ENCODE measurements at regions not wholly inside any gene's neighbourhood (a gene's known extent, or its start where the extent isn't known, plus 50 kb on each side); places are given as distances from the start of the nearest gene placed in this dataset.
A peak's percentile ranks its signal among the peaks of the same experiment; 100 is the strongest.
"Not testable (repeated sequence)": the region's sequence is repeated elsewhere in the genome, so short reads cannot be mapped to it uniquely, and the experiment has no call there.

GRCh38 chr4:81375745-81376144, 96.0 kb downstream of the RASGEF1B start:
- DNase-seq: no peak

GRCh38 chr4:81369886-81370285, 101.8 kb downstream of the RASGEF1B start:
- DNase-seq: no peak

DNA sequence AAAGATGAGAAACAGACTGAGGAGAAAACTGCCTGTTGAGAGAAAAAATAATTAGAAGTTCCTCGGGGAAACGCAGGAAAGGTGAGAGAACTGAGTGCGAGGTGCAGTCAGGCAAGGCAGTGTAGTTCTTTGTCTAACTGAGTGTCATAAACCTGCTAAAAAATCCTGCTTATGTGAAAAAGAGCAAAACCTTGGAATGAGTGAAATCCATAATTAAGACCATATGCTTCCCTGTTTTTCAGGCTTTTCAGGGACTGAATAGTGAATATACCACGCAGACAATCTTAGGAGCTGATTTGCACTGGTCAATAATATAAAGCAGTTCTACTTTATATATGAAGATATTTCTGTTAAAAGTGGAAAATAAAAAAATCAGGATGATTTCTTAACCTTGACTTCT, 104.9 kb downstream of the RASGEF1B start:
- DNase-seq: no peak

DNA sequence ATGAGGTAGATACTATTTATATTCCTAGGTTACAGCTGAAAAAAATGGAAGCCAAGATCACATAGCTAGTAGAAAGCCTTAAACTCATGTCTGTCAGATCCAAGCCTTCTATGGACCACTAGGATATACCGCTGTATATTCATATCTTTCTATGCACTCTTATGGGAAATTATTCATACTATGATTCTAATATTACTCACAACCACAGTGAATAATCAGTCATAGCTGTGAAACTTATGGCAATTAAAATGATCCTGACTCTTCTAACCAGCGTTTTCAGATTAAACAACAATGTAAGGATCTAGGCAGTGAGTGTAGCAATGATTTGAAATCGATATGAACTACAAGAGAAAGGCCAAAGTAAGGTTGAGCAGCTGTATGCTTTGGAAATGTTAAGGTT, 111.0 kb downstream of the RASGEF1B start:
- no peak for DNase-seq

DNA sequence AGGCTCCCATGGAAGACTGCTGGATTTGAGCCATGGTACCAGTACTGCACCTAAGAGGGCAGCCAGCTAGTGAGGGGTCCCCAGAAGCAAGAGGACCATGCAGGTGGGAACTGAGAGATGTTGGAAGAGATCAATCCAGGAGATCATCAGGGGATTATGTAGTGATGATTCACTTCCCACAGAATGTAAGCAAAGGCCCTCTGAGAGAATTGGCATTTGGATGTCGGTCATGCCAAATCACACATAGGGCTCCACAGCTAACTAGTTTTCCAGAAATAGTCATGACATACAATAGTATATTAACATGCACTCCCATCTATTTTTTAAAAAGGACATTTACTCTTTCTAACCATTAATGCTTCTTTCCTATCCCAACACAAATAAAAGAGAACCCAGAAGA, 112.5 kb downstream of the RASGEF1B start:
- DNase-seq: no peak

DNA sequence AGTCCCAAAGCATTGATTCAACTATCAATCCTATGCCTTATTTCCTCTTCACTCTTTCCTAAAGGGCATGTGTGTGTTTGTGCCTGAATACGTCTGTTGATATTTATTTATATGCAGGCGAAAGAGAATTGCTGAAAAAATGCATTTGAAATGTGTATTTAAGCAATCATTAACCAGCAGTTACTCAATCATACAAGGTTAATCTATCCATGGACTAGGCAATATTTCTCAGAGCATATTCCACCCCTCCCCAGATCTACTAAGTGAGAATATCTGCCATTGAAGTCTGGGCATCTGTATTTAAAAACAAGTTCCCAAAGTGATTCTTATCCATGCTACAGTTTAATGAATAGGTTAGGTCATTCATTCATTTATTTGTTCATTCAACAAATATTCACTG, 113.6 kb downstream of the RASGEF1B start:
- no peak for DNase-seq

DNA sequence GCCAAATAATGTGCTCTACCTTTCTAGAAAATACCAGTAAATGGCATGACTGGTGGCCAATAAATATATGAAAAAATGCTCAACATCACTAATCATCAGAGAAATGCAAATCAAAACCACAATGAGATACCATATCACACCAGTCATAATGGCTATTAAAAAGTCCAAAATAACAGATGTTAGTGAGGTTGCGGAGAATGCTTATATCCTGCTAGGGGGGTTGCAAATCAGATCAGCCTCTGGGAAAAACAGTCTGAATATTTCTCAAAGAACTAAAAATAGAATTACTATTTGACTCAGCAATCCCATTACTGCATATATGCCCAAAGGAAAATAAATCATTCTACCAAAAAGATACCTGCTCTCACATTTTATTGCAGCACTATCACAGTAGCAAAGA, 115.1 kb downstream of the RASGEF1B start:
- no peak for DNase-seq

GRCh38 chr4:81355136-81355535, 116.6 kb downstream of the RASGEF1B start:
- DNase-seq: no peak

DNA sequence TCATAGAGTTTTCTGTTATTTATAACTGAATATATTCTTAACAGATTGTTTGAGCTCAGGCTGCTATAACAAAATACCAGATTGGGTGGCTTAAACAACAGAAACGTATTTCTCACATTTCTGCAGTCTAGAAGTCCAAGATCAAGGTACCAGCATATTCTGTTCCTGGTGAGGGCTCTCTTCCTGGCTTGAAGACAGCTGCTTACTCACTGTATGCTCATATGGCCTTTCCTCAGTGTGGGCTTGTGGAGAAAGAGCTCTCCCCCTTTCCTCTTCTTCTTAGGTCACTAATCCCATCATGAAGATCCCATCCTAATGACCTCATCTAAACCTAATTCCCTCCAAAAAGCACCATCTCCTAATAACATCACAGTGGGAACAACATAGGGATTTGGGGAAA, 117.8 kb downstream of the RASGEF1B start:
- DNase-seq: no peak

DNA sequence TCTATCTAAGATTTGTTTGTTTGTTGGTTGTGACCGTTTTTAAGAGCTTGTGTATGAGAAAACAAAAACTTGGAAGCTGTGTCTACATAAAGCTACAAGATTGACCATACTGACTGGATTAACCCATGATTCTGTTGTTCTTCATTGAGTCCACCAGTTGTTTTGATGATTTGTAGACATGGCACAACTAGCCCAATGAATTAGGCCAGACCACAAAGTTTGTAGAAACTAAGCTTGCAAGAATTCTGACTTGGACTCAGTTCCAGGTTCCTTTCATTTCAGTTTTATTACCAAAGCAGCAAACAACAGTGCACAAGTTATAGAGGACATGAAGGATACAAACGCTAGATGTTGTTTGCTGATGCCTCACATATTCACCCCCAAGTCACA, 119.3 kb downstream of the RASGEF1B start:
- DNase-seq: no peak

- peak; percentile 57 for DNase-seq
Observed at GRCh38 chr4:81351654-81352445, 119.9 kb downstream of the RASGEF1B start.

GRCh38 chr4:81350040-81350439, 121.7 kb downstream of the RASGEF1B start:
- DNase-seq: no peak

DNA sequence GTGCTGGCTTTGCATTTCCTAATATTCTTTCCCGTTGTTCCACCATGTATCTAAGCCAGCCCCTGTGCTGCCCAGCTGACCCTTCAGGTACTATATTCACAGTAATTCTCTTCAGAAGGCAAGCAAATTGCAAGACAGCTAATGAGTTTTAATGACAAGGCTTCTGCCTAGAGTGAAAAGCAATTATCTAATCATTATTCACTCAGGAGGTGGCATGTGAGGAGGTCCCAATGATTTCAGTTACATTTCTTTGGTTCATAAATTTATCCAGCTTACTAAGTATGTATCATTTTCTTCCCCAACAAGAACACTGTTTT, 123.0 kb downstream of the RASGEF1B start:
- DNase-seq: no peak

DNA sequence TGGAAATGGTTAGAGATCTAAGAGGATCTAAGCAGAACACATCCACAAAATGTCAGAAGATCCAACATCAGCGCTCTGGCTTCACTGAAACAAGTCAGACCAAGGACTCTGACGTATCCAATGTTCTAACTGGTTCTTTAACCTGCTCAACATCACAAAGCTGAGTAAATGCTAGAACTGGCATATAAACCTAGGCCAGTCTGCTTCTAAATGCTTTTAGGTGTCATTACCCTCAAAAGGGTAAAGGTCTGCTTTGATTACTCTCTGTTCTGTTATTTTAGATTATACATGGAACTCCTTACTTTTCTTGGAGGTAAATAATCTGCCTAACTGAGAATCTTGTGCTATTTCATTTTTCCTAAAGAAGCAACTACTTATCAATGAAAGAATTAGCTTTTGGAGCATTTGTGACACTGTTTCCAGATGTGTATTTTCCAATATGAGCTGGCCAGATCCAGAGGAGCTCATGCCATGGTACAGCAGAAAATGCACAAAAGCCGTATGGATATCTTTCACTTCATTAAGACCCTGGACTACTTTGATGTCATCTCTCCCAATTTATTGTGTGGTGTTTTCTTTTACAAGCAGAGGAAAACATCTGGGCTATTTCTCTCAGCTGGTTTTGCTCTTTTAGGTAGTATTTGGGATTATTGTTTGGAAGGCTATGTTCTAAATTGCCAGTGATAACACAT, 123.5 kb downstream of the RASGEF1B start:
- DNase-seq: no peak

- no peak for DNase-seq
Observed at GRCh38 chr4:81346719-81347118, 125.0 kb downstream of the RASGEF1B start.

DNA sequence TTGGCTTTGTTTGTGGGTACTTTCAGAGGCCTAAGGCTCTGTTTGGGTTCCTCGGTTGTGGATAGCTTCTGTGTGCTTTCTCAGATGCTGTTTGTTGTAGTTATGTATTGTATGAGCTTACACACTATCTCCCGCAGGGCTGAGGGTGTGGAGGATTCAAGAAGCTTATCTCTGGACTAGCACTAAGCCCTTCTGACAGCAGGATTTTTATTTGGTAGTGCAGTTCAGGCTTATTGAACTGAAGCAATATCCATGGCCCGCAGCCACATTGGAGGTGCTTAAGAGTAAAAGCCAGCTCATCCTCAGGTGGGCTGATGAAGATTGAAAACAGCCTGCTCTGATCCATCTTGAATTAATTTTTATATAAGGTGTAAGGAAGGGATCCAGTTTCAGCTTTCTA, 128.2 kb downstream of the RASGEF1B start:
- DNase-seq: no peak

DNA sequence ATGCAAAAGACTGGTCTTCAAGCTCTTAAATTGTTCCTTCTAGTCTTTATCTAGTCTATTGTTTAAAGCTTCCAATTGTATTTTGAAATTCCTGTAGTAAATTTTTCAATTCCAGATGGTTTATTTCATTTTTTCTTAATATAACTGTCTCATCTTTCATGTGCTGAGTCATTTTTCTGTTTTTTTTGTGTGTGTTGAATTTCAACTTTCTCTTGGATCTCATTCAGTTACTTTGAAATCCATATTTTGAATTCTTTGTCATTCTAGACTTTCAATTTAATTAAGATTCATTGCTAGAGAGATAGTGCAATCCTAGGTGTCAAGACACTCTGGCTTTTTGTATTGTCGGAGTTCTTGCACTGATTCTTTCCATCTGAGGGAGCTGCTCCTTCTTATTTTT, 128.0 kb upstream of the PRKG2 start:
- no peak for DNase-seq

- DNase-seq: no peak
Observed at GRCh38 chr4:81337211-81337610, 122.2 kb upstream of the PRKG2 start.

- no peak for DNase-seq
Observed at GRCh38 chr4:81335122-81335912, 120.3 kb upstream of the PRKG2 start.

- DNase-seq: no peak
Observed at GRCh38 chr4:81330018-81330417, 115.0 kb upstream of the PRKG2 start.

DNA sequence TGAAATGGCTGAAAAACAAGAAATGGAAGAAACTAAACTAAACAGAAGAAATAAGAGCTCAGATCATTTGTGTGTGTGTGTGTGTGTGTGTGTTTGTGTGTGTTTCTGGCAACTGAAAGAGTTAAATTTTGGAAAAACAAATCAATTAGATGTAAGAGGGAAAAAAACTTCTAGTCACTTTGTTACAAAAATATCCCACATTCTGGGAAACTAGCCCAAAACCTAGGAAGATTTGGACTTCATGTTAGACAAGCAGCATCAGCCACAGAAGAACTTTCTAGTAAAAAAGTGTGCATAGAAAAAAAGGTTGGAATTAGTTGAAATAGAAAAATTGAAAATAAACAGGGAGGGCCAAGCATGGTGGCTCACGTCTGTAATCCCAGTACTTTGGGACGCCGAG, 111.6 kb upstream of the PRKG2 start:
- DNase-seq: no peak

DNA sequence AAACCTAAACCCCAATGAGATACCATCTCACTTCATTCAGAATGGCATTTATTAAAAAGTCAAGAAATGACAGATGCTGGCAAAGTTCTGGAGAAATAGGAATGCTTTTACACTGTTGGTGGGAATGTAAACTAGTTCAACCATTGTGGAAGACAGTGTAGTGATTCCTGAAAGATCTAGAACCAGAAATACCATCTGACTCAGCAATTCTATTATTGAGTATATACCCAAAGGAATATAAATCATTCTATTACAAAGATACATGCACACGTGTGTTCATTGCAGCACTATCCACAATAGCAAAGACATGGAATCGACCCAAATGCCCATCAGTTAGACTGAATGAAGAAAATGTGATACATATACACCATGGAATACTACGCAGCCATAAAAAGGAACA, 109.6 kb upstream of the PRKG2 start:
- not testable (repeated sequence) for DNase-seq

GRCh38 chr4:81319657-81320056, 104.6 kb upstream of the PRKG2 start:
- DNase-seq: no peak

DNA sequence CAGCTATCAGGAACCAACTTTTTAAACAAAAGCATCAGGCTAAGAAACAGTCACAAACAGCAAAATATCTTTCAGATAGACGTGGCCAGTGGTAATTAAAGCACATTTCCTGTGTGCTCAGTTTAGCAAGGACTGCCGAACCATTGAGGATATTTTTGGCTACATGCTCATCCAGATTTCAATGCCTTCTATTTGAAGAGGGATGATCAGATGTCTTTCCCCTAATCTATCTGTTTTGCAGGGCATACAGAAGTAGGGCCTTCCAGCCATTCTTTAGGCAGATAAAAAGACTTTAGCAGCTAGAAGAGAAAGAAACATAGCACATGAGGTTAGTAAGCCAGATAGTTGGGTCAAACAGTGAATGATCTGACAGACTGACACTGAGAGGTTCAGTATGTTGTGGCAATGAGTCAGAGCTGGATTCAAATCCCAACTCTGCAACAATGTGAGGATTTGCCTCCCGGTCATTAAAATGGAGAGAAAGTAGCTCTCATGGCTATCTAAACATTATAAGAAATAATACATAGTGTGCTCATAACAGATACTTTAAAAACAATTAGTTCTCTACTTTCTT, 100.0 kb upstream of the PRKG2 start:
- no peak for DNase-seq

Measured in CD4-positive, alpha-beta T cell treated with Interleukin-4 for 4 hours (primary cell).